ENCODE measurements at regions not wholly inside any gene's neighbourhood (a gene's known extent, or its start where the extent isn't known, plus 50 kb on each side); places are given as distances from the start of the nearest gene placed in this dataset.

GRCh38 chr14:106811162-106811561, 1284.8 kb downstream of the TMEM121 start:
- no peaks in the 10 kb centered on the region for H3K36me3 ChIP-seq
- no peak overlapping the region for H3K4me3 ChIP-seq
- no peak for TF ChIP-seq CTCF (IDR thresholded peaks at IDR 0.05; ENCODE audit: borderline replicate concordance)
- DNase-seq, result no peak
- intact Hi-C loops (cut with micrococcal nuclease), result no loop called here
- H3K27ac ChIP-seq (replicated peaks), result no peak overlapping the region
- peaks cover 39% of the 10 kb centered on the region for H3K27me3 ChIP-seq (ENCODE audit: low read depth)
- peaks cover 4% of the 10 kb centered on the region for H3K4me1 ChIP-seq
- no peaks in the 10 kb centered on the region for H3K9me3 ChIP-seq (replicated peaks)

- peaks cover 4% of the 10 kb centered on the region for H3K4me1 ChIP-seq
- peaks cover 25% of the 10 kb centered on the region for H3K27me3 ChIP-seq (ENCODE audit: low read depth)
- no peak overlapping the region for H3K4me3 ChIP-seq
- no peaks in the 10 kb centered on the region for H3K9me3 ChIP-seq (replicated peaks)
- no peak for DNase-seq
- no peak for TF ChIP-seq CTCF (IDR thresholded peaks at IDR 0.05; ENCODE audit: borderline replicate concordance)
- intact Hi-C loops (cut with micrococcal nuclease), result no loop called here
- H3K27ac ChIP-seq (replicated peaks), result no peak overlapping the region
- H3K36me3 ChIP-seq, result no peaks in the 10 kb centered on the region
These were observed 1286.5 kb downstream of the TMEM121 start for GRCh38 chr14:106812788-106813476.

GRCh38 chr14:106813477-106813823, 1287.1 kb downstream of the TMEM121 start:
- intact Hi-C loops (cut with micrococcal nuclease), result no loop called here
- no peaks in the 10 kb centered on the region for H3K36me3 ChIP-seq
- H3K27ac ChIP-seq (replicated peaks), result no peak overlapping the region
- no peaks in the 10 kb centered on the region for H3K9me3 ChIP-seq (replicated peaks)
- DNase-seq, result no peak
- peaks cover 21% of the 10 kb centered on the region for H3K27me3 ChIP-seq (ENCODE audit: low read depth)
- peaks cover 4% of the 10 kb centered on the region for H3K4me1 ChIP-seq
- no peak overlapping the region for H3K4me3 ChIP-seq
- no peak for TF ChIP-seq CTCF (IDR thresholded peaks at IDR 0.05; ENCODE audit: borderline replicate concordance)

- Histone ChIP-seq H3K27ac (replicated peaks) (no peak overlapping the region), H3K9me3 (replicated peaks) (no peaks in the 10 kb centered on the region), H3K27me3 (ENCODE audit: low read depth) (peaks cover 27% of the 10 kb centered on the region), H3K4me3 (no peak overlapping the region), H3K36me3 (no peaks in the 10 kb centered on the region), H3K4me1 (no peaks in the 10 kb centered on the region)
- intact Hi-C loops (cut with micrococcal nuclease), result no loop called here
- no peak for TF ChIP-seq CTCF (IDR thresholded peaks at IDR 0.05; ENCODE audit: borderline replicate concordance)
- no peak for DNase-seq
These were observed 1293.7 kb downstream of the TMEM121 start for GRCh38 chr14:106820119-106820518.

- Histone ChIP-seq H3K4me1 (no peaks in the 10 kb centered on the region), H3K9me3 (replicated peaks) (no peaks in the 10 kb centered on the region), H3K4me3 (no peak overlapping the region), H3K36me3 (no peaks in the 10 kb centered on the region), H3K27me3 (ENCODE audit: low read depth) (peaks cover 36% of the 10 kb centered on the region), H3K27ac (replicated peaks) (no peak overlapping the region)
- intact Hi-C loops (cut with micrococcal nuclease), result no loop called here
- DNase-seq, result no peak
- TF ChIP-seq CTCF (IDR thresholded peaks at IDR 0.05; ENCODE audit: borderline replicate concordance), result no peak
These were observed 1294.7 kb downstream of the TMEM121 start for GRCh38 chr14:106821119-106821518.
